Spleen (tissue), 7 donors: ENCODE measurements at regions not wholly inside any gene's neighbourhood (a gene's known extent, or its start where the extent isn't known, plus 50 kb on each side); places are given as distances from the start of the nearest gene placed in this dataset.

ENCODE experiments used
- POLR2A ChIP-seq, 3 donors: fragments of 450-650 bp; IDR thresholded peaks; one replicate each; pipeline ENCODE4 v1.5.1; 2017; ENCODE audit warnings: antibody characterized with exemption in 3 of 3, mild to moderate bottlenecking in 1 of 3
- POLR2AphosphoS5 ChIP-seq, 3 donors: sonication (generic); formaldehyde crosslinking; IDR thresholded peaks; one replicate each; pipeline ENCODE4 v1.5.1; 2017; ENCODE audit warnings: antibody characterized with exemption in 3 of 3
- TF ChIP-seq, protein P1 (sequence below), 11 experiments: fragments of 200-600 bp in 7 of 11; fragments of 450-650 bp in 4 of 11; sonication (generic) in 4 of 11; IDR thresholded peaks in 8 of 11; conservative IDR thresholded peaks in 3 of 11; 1 replicate in 7 of 11; 2 replicates in 4 of 11; pipeline versions ENCODE4 v1.4.0 to v1.8.0; 2016 to 2021; ENCODE audit warnings: antibody characterized with exemption in 11 of 11, inconsistent platforms in 4 of 11, mild to moderate bottlenecking in 1 of 11
- donor health status: DM: no; HTN: no; CAD: no; lungs with moderate emphysema.
- donor health status: DM: no; HTN: no; CAD: no.
- donor health status: DM: no; HTN: no; CAD: no.

DNA sequence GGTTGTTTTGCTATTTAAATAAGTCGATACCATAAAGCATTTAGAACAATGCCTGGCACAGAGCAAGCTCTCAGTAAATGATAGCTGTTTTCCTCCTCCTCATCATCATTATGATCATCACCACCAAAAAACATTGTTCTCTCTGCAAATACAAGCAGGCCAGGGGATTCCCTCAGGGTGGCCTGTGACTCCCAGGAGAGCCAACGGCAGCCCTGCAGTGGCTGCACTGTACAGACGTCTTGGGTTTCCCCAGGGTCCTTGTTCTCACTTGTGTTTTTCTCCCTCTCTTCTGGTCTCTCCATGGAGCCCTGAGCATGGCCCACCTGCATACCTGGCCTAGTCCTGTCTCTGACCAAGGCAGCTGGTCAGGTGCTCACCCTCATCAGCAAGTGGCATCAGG lies 290.9 kb upstream of the PWP1 start:
- TF ChIP-seq POLR2AphosphoS5 (IDR thresholded peaks at IDR 0.05) (no peak), POLR2A (IDR thresholded peaks at IDR 0.05) (no peak)
- TF ChIP-seq, protein P1, sequence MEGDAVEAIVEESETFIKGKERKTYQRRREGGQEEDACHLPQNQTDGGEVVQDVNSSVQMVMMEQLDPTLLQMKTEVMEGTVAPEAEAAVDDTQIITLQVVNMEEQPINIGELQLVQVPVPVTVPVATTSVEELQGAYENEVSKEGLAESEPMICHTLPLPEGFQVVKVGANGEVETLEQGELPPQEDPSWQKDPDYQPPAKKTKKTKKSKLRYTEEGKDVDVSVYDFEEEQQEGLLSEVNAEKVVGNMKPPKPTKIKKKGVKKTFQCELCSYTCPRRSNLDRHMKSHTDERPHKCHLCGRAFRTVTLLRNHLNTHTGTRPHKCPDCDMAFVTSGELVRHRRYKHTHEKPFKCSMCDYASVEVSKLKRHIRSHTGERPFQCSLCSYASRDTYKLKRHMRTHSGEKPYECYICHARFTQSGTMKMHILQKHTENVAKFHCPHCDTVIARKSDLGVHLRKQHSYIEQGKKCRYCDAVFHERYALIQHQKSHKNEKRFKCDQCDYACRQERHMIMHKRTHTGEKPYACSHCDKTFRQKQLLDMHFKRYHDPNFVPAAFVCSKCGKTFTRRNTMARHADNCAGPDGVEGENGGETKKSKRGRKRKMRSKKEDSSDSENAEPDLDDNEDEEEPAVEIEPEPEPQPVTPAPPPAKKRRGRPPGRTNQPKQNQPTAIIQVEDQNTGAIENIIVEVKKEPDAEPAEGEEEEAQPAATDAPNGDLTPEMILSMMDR (IDR thresholded peaks at IDR 0.05 in 8 of 11, conservative IDR thresholded peaks at IDR 0.05 in 3 of 11) = no peak
